ENCODE measurements at regions not wholly inside any gene's neighbourhood (a gene's known extent, or its start where the extent isn't known, plus 50 kb on each side); places are given as distances from the start of the nearest gene placed in this dataset.

DNA sequence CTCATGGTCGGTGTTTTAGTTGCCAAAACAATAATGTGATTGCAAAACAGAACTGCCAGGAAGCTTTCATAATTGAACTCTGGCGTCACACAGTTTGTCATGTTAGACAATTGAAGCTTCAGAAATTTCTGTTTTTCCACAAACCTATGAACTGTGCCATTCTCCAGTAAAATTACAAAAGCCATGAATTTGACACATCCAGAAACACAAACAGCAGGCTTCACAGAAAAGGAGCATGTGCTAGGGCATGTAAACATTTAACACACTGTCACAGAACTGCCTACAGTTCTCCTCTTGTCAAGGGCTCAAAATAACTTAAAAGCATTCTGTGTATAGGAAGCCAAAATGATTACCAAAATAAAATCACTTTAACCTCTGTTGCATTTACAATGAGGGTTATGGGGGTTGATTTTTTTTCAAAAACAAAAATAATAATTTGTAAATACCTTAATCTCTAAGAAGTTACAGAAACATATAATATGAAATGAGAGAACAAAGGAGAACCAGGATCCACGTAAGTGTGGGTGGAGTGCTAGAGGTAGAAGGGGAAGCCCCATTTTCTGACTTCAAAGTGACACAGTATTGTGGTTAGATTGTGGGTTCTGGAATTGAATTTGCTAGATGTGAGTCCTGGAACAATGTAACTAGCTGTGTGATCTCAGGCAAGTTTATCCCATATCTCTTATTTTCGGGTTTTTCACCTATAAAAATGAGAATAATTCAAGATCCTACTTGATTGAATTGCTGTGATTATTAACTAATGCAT is 295.0 kb downstream of the CENPC start:
- H3K4me3 ChIP-seq (ENCODE audit: insufficient read depth, low read depth, low read length), result no peak overlapping the region
- Mint-ChIP-seq H3K27me3 (ENCODE audit: low read depth, unreplicated experiment) (peaks cover 2% of the 10 kb centered on the region), H3K4me3 (ENCODE audit: unreplicated experiment) (no peak overlapping the region), H3K36me3 (ENCODE audit: low read depth, unreplicated experiment) (no peaks in the 10 kb centered on the region), H3K27ac (ENCODE audit: unreplicated experiment) (no peak overlapping the region), H3K9me3 (ENCODE audit: unreplicated experiment) (no peaks in the 10 kb centered on the region), H3K4me1 (ENCODE audit: low read depth, unreplicated experiment) (peaks cover 3% of the 10 kb centered on the region)
- TF ChIP-seq, protein P1, sequence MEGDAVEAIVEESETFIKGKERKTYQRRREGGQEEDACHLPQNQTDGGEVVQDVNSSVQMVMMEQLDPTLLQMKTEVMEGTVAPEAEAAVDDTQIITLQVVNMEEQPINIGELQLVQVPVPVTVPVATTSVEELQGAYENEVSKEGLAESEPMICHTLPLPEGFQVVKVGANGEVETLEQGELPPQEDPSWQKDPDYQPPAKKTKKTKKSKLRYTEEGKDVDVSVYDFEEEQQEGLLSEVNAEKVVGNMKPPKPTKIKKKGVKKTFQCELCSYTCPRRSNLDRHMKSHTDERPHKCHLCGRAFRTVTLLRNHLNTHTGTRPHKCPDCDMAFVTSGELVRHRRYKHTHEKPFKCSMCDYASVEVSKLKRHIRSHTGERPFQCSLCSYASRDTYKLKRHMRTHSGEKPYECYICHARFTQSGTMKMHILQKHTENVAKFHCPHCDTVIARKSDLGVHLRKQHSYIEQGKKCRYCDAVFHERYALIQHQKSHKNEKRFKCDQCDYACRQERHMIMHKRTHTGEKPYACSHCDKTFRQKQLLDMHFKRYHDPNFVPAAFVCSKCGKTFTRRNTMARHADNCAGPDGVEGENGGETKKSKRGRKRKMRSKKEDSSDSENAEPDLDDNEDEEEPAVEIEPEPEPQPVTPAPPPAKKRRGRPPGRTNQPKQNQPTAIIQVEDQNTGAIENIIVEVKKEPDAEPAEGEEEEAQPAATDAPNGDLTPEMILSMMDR (IDR thresholded peaks at IDR 0.05; ENCODE audit: insufficient read depth, low read depth, low read length), result no peak
- TF ChIP-seq EZH2 (IDR thresholded peaks at IDR 0.05; ENCODE audit: insufficient read depth, low read length), result no peak
- no peak overlapping the region for H3K27ac ChIP-seq (ENCODE audit: low read depth, low read length)
- no peak overlapping the region for H2AFZ ChIP-seq (ENCODE audit: low read depth, low read length)
- FAIRE-seq (no peak), DNase-seq (ENCODE audit: low read depth) (no peak)
- no peaks in the 10 kb centered on the region for H3K4me1 ChIP-seq (ENCODE audit: insufficient read depth, low read length)
- H3K27me3 ChIP-seq (ENCODE audit: insufficient read depth, low read length), result no peaks in the 10 kb centered on the region
- H3K4me2 ChIP-seq (ENCODE audit: low read length), result no peak overlapping the region
- no peaks in the 10 kb centered on the region for H3K79me2 ChIP-seq (ENCODE audit: insufficient read depth, low read length)
- no peaks in the 10 kb centered on the region for H3K36me3 ChIP-seq (ENCODE audit: insufficient read depth, low read length)
- no peaks in the 10 kb centered on the region for H4K20me1 ChIP-seq (ENCODE audit: insufficient read depth, low read length)
- no peak overlapping the region for H3K9ac ChIP-seq (ENCODE audit: low read length)
- no peaks in the 10 kb centered on the region for H3K9me3 ChIP-seq (ENCODE audit: insufficient read depth, low read depth, low read length)

DNA sequence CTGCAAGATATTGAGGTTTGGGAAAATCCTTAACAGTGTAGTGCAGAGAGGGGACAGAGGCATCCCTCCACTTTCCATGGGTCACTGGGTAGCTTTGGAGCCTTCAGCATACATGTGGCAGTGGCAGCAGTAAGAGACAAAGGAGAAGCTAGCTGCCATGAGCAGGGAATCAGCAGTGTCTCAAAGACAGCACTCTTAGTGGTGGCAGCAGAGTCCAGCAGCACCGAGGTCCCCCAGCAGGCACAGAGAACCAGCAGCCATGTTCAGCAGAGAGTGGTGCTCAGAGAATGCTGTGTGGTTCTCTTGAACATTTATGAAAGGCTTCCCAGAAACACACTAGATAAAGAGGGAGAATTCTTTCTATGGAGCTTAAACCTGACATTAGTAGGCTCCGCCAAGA is 308.5 kb downstream of the CENPC start:
- no peaks in the 10 kb centered on the region for H3K9me3 ChIP-seq (ENCODE audit: insufficient read depth, low read depth, low read length)
- no peaks in the 10 kb centered on the region for H3K79me2 ChIP-seq (ENCODE audit: insufficient read depth, low read length)
- Mint-ChIP-seq H3K4me3 (ENCODE audit: unreplicated experiment) (no peak overlapping the region), H3K4me1 (ENCODE audit: low read depth, unreplicated experiment) (peaks cover 12% of the 10 kb centered on the region), H3K27me3 (ENCODE audit: low read depth, unreplicated experiment) (no peaks in the 10 kb centered on the region), H3K9me3 (ENCODE audit: unreplicated experiment) (no peaks in the 10 kb centered on the region), H3K36me3 (ENCODE audit: low read depth, unreplicated experiment) (no peaks in the 10 kb centered on the region), H3K27ac (ENCODE audit: unreplicated experiment) (no peak overlapping the region)
- no peak overlapping the region for H3K4me3 ChIP-seq (ENCODE audit: insufficient read depth, low read depth, low read length)
- H2AFZ ChIP-seq (ENCODE audit: low read depth, low read length), result no peak overlapping the region
- no peaks in the 10 kb centered on the region for H3K27me3 ChIP-seq (ENCODE audit: insufficient read depth, low read length)
- H3K4me2 ChIP-seq (ENCODE audit: low read length), result no peak overlapping the region
- TF ChIP-seq EZH2 (IDR thresholded peaks at IDR 0.05; ENCODE audit: insufficient read depth, low read length), result no peak
- TF ChIP-seq, protein P1 (IDR thresholded peaks at IDR 0.05; ENCODE audit: insufficient read depth, low read depth, low read length), result no peak
- no peaks in the 10 kb centered on the region for H4K20me1 ChIP-seq (ENCODE audit: insufficient read depth, low read length)
- no peaks in the 10 kb centered on the region for H3K4me1 ChIP-seq (ENCODE audit: insufficient read depth, low read length)
- no peak overlapping the region for H3K27ac ChIP-seq (ENCODE audit: low read depth, low read length)
- no peak overlapping the region for H3K9ac ChIP-seq (ENCODE audit: low read length)
- no peaks in the 10 kb centered on the region for H3K36me3 ChIP-seq (ENCODE audit: insufficient read depth, low read length)
- DNase-seq (ENCODE audit: low read depth) (no peak), FAIRE-seq (no peak)

DNA sequence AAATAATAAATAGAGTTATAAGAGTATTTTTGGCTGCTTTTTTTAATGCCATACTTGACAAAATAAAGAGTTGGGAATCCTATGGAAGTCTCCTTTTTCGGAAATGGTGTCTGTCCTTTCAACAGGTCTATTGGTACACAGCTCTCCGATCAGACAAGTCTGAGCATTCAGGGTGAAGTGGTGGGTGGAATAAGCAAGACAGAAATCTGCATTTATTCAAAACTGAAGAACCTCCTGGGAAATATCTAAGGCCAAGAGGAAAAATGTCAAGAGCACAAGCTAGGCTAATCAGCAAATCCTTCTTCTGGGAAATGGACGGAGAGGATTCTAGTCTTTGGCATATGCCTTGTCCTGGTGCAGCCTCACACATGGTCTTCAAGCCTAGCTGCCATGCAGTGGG is 309.0 kb downstream of the CENPC start:
- H3K27me3 Mint-ChIP-seq (ENCODE audit: low read depth, unreplicated experiment), result no peaks in the 10 kb centered on the region
- H3K27ac ChIP-seq (ENCODE audit: low read depth, low read length), result no peak overlapping the region
- H3K4me1 ChIP-seq (ENCODE audit: insufficient read depth, low read length), result no peaks in the 10 kb centered on the region
- H3K9me3 ChIP-seq (ENCODE audit: insufficient read depth, low read depth, low read length), result no peaks in the 10 kb centered on the region
- H3K4me2 ChIP-seq (ENCODE audit: low read length), result no peak overlapping the region
- no peak overlapping the region for H3K27ac Mint-ChIP-seq (ENCODE audit: unreplicated experiment)
- H3K36me3 ChIP-seq (ENCODE audit: insufficient read depth, low read length), result no peaks in the 10 kb centered on the region
- H3K9me3 Mint-ChIP-seq (ENCODE audit: unreplicated experiment), result no peaks in the 10 kb centered on the region
- H3K4me3 ChIP-seq (ENCODE audit: insufficient read depth, low read depth, low read length), result no peak overlapping the region
- H3K27me3 ChIP-seq (ENCODE audit: insufficient read depth, low read length), result no peaks in the 10 kb centered on the region
- H4K20me1 ChIP-seq (ENCODE audit: insufficient read depth, low read length), result no peaks in the 10 kb centered on the region
- H3K4me1 Mint-ChIP-seq (ENCODE audit: low read depth, unreplicated experiment), result peaks cover 12% of the 10 kb centered on the region
- no peak overlapping the region for H3K9ac ChIP-seq (ENCODE audit: low read length)
- H3K4me3 Mint-ChIP-seq (ENCODE audit: unreplicated experiment), result no peak overlapping the region
- no peak overlapping the region for H2AFZ ChIP-seq (ENCODE audit: low read depth, low read length)
- no peaks in the 10 kb centered on the region for H3K36me3 Mint-ChIP-seq (ENCODE audit: low read depth, unreplicated experiment)
- FAIRE-seq, result no peak
- DNase-seq (ENCODE audit: low read depth), result no peak
- no peaks in the 10 kb centered on the region for H3K79me2 ChIP-seq (ENCODE audit: insufficient read depth, low read length)
- no peak for TF ChIP-seq EZH2 (IDR thresholded peaks at IDR 0.05; ENCODE audit: insufficient read depth, low read length)
- TF ChIP-seq, protein P1 (IDR thresholded peaks at IDR 0.05; ENCODE audit: insufficient read depth, low read depth, low read length), result no peak

All from astrocyte (in vitro differentiated cells and primary cell).